ENCODE measurements at regions not wholly inside any gene's neighbourhood (a gene's known extent, or its start where the extent isn't known, plus 50 kb on each side); places are given as distances from the start of the nearest gene placed in this dataset.

DNA sequence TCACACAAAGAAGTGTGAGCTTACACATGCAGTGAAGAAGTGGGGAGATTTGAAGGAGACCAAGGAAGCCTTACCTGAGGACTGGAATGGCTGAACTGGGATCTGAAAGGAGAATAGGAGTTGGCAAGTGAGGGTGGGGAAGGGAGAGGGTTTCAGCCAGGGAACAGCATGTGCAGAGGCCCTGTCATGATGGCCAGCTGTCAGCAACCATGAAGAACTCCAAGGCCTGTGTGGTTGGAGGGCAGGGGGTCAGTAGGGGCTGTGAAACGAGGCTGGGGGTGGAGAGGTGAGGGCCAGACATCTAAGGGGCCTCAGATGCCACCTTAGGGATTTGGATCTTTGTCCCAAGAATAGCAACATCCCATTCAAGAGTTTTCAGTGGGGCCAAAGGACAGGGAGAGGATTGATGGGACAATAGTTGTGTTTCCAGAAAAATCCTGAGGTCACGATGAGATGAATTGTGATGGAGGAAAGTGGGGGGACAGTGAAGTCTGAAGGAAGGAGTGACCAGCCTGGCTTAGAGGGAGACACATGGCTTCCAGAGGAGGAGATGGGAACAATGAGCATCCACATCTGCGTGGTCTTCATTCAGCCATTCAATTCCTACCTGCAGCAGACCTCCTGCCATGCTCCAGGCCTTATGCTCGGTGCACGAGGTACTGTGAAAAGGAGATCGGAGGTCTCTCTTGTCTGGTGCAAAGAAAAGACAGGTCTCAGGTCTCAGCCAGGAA is 187.6 kb downstream of the MATN1 start:
- WGBS, 2 donors = 64 to 69% methylated on average over 6 of the region's 6 CpGs
- H3K4me3 ChIP-seq = no peak overlapping the region
- no peak for DNase-seq
- ATAC-seq = no peak
- peaks cover 0 to 6% (median 0%) of the 10 kb centered on the region in 7 donors for H3K27me3 ChIP-seq
- H3K27ac ChIP-seq = no peak overlapping the region
- intact Hi-C loops (cut with DNase I) = no loop called here
- peaks cover 0 to 11% (median 0%) of the 10 kb centered on the region in 11 donors for H3K9me3 ChIP-seq
- no peak for TF ChIP-seq CTCF (IDR thresholded peaks at IDR 0.05)
- H3K4me1 ChIP-seq = no peaks in the 10 kb centered on the region
- H3K36me3 ChIP-seq = no peaks in the 10 kb centered on the region

GRCh38 chr1:30534551-30534940 is 188.8 kb downstream of the MATN1 start:
- Histone ChIP-seq H3K9me3 (peaks cover 0 to 11% (median 0%) of the 10 kb centered on the region in 11 donors), H3K4me3 (no peak overlapping the region), H3K27ac (no peak overlapping the region), H3K27me3 (peaks cover 0 to 6% (median 0%) of the 10 kb centered on the region in 7 donors), H3K4me1 (no peaks in the 10 kb centered on the region), H3K36me3 (no peaks in the 10 kb centered on the region)
- TF ChIP-seq CTCF (IDR thresholded peaks at IDR 0.05) = no peak
- intact Hi-C loops (cut with DNase I) = no loop called here
- DNase-seq (no peak), ATAC-seq (no peak)
- WGBS, 2 donors = 57 to 61% methylated on average over 3 of the region's 3 CpGs

DNA sequence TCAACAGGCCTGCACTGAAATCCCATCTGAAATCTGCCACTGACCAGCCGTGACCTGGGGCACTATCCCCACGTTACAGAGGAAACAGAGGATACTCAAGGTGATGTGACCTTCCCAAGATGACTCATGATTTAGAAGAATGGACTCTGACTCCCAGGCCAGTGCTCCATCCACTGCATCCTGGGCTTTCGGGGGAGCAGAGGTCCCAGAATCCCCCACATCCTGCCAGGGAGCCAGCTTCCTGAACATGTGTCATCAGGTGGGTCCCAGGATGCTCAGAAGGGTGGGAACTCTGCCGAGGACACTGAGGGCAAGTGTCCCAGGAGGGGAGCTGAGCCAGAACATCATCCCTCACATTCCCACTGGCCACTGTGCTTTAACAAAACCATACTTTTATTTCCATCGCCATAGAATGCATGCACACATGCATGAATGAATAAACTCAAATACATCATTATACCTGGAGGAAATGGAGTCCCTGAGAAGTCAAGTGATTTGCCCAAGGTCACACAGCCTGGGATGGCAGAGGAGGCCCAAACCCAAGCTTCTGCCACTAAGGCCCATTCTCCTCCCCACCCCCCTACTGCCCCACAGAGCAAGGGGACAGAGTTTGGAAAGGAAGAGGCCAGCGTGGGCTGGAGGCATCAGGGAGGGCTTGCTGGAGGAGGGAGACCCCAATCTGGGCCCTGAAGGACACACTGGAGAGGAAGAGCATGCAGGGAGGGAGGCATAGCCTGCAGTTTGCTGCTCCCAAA is 189.4 kb downstream of the MATN1 start:
- H3K27ac ChIP-seq = no peak overlapping the region
- TF ChIP-seq CTCF (IDR thresholded peaks at IDR 0.05) = no peak
- H3K4me1 ChIP-seq = no peaks in the 10 kb centered on the region
- peaks cover 0 to 11% (median 0%) of the 10 kb centered on the region in 11 donors for H3K9me3 ChIP-seq
- intact Hi-C loops (cut with DNase I) = no loop called here
- no peak for DNase-seq
- H3K36me3 ChIP-seq = no peaks in the 10 kb centered on the region
- no peak overlapping the region for H3K4me3 ChIP-seq
- WGBS, 2 donors = 65 to 68% methylated on average over 6 of the region's 6 CpGs
- H3K27me3 ChIP-seq = peaks cover 0 to 6% (median 0%) of the 10 kb centered on the region in 7 donors
- ATAC-seq = no peak

DNA sequence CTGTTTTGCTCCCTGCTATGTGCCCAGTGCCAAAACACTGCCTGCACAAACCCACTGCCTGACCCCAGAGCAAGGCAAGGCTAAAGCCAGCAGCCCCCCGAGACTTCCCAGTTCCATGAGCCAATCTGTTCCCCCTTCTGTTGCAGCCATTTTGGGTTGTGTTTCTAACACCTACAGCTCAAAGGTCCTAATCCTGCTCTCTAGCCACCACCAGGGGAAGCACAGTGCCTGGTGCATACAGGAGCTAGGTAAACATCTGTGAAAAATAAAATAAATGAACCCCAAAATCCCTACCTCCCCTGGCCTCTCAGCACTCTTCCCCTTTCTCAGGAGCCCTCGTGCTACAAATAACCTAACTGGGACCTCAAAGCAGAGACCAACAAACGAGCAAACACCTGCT is 190.2 kb downstream of the MATN1 start:
- TF ChIP-seq CTCF (IDR thresholded peaks at IDR 0.05) = no peak
- H3K27me3 ChIP-seq = peaks cover 0 to 6% (median 0%) of the 10 kb centered on the region in 7 donors
- ATAC-seq = no peak
- intact Hi-C loops (cut with DNase I) = no loop called here
- 68 to 77% methylated on average over 3 of the region's 3 CpGs for WGBS, 2 donors
- H3K4me3 ChIP-seq = no peak overlapping the region
- peaks cover 0 to 1% (median 0%) of the 10 kb centered on the region in 9 donors for H3K4me1 ChIP-seq
- DNase-seq = no peak
- no peaks in the 10 kb centered on the region for H3K36me3 ChIP-seq
- H3K27ac ChIP-seq = no peak overlapping the region
- peaks cover 0 to 11% (median 0%) of the 10 kb centered on the region in 11 donors for H3K9me3 ChIP-seq

All from heart right ventricle (tissue), 16 donors.